H1 (cell line): ENCODE measurements at regions not wholly inside any gene's neighbourhood (a gene's known extent, or its start where the extent isn't known, plus 50 kb on each side); places are given as distances from the start of the nearest gene placed in this dataset.

Source experiments
- ATF2 ChIP-seq: IDR thresholded peaks from 2 replicates; pipeline ENCODE4 v1.6.1; 2012; ENCODE audit warnings: low read length, inconsistent platforms
- BRCA1 ChIP-seq: IDR thresholded peaks from 2 replicates; pipeline ENCODE4 v1.6.1; 2012; ENCODE audit warnings: low read depth, low read length, improper control_type of control experiment
- CEBPB ChIP-seq: IDR thresholded peaks from 2 replicates; pipeline ENCODE4 v1.6.1; 2012; ENCODE audit warnings: low read depth, low read length
- CTCF ChIP-seq, 3 experiments: IDR thresholded peaks; 1 replicate in 2 of 3; 2 replicates in 1 of 3; pipeline versions ENCODE4 v1.5.1 to v1.6.1; 2011; ENCODE audit warnings: low read length in 3 of 3, mild to moderate bottlenecking in 3 of 3, inconsistent platforms in 2 of 3, low read depth in 1 of 3, moderate library complexity in 1 of 3; ENCODE audit not compliant: insufficient read depth in 1 of 3; ENCODE audit errors: control extremely low read depth in 1 of 3
- E2F6 ChIP-seq: IDR thresholded peaks from 2 replicates; pipeline ENCODE4 v1.6.1; 2012; ENCODE audit warnings: inconsistent platforms
- EGR1 ChIP-seq: IDR thresholded peaks from 2 replicates; pipeline ENCODE4 v1.6.1; 2011; ENCODE audit warnings: low read depth, low read length, borderline replicate concordance
- NANOG ChIP-seq: IDR thresholded peaks from 2 replicates; pipeline ENCODE4 v1.6.1; 2011; ENCODE audit warnings: low read length, low read depth, mild to moderate bottlenecking, inconsistent platforms; ENCODE audit not compliant: insufficient read depth, poor library complexity, severe bottlenecking
- NRF1 ChIP-seq: IDR thresholded peaks from 2 replicates; pipeline ENCODE4 v1.6.1; 2011; ENCODE audit warnings: mild to moderate bottlenecking, low read depth, low read length, improper control_type of control experiment
- SIN3A ChIP-seq, 2 experiments: IDR thresholded peaks in 1 of 2; conservative IDR thresholded peaks in 1 of 2; 2 replicates each; pipeline ENCODE4 v1.6.1; 2011 to 2012; ENCODE audit warnings: low read length in 2 of 2, improper control_type of control experiment in 1 of 2, low read depth in 1 of 2, mild to moderate bottlenecking in 1 of 2
- SP2 ChIP-seq: IDR thresholded peaks from 2 replicates; pipeline ENCODE4 v1.6.1; 2012; ENCODE audit warnings: mild to moderate bottlenecking, low read length, inconsistent platforms
- SRF ChIP-seq: IDR thresholded peaks from 2 replicates; pipeline ENCODE4 v1.6.1; 2011; ENCODE audit warnings: mild to moderate bottlenecking, low read depth, low read length, moderate library complexity
- SUZ12 ChIP-seq: fragments of 200-600 bp; sonication (generic); IDR thresholded peaks from 2 replicates; pipeline ENCODE4 v1.6.1; 2012; ENCODE audit warnings: mild to moderate bottlenecking, inconsistent platforms, low read length, moderate library complexity, mixed read lengths
- TAF7 ChIP-seq: optimal IDR thresholded peaks from 2 replicates; pipeline ENCODE3; 2011; ENCODE audit warnings: low read depth, mild to moderate bottlenecking, inconsistent platforms, low read length, moderate library complexity, borderline replicate concordance
- TCF12 ChIP-seq: IDR thresholded peaks from 2 replicates; pipeline ENCODE4 v1.6.1; 2011; ENCODE audit warnings: low read depth, mild to moderate bottlenecking, low read length

DNA sequence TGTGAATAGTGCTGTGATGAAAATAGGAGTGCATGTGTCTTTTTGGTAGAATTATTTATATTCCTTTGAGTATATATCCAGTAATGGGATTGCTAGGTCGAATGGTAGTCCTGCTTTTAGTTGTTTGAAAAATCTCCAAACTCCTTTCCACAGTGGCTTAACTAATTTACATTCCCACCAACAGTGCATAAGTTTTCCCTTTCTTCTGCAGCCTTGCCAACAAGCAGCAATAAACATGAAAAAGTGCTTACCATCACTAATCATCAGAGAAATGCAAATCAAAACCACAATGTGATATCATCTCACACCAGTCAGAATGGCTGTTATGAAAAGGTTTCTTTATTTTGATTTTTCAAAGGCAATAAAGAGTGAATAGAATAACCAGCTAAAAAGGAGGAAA lies 1105.9 kb downstream of the NAALADL2 start (continued):
- TF ChIP-seq NANOG, result no peak
- no peak for TF ChIP-seq SUZ12
- no peak for TF ChIP-seq BRCA1
- TF ChIP-seq SP2, result no peak
- no peak for TF ChIP-seq TCF12
- TF ChIP-seq ATF2, result no peak
- TF ChIP-seq TAF7, result no peak
- TF ChIP-seq NRF1, result no peak
- TF ChIP-seq SIN3A (conservative IDR thresholded peaks at IDR 0.05 in 1 of 2, IDR thresholded peaks at IDR 0.05 in 1 of 2; ENCODE audit: low read depth in 1 of 2, low read length in 2 of 2), result no peak
- TF ChIP-seq E2F6, result no peak
- no peak for TF ChIP-seq CTCF (IDR thresholded peaks at IDR 0.05; ENCODE audit: control extremely low read depth in 1 of 3, insufficient read depth in 1 of 3, low read depth in 1 of 3, low read length in 3 of 3)
- no peak for TF ChIP-seq EGR1
- TF ChIP-seq CEBPB, result no peak
- no peak for TF ChIP-seq SRF
